ENCODE measurements at regions not wholly inside any gene's neighbourhood (a gene's known extent, or its start where the extent isn't known, plus 50 kb on each side); places are given as distances from the start of the nearest gene placed in this dataset.

DNA sequence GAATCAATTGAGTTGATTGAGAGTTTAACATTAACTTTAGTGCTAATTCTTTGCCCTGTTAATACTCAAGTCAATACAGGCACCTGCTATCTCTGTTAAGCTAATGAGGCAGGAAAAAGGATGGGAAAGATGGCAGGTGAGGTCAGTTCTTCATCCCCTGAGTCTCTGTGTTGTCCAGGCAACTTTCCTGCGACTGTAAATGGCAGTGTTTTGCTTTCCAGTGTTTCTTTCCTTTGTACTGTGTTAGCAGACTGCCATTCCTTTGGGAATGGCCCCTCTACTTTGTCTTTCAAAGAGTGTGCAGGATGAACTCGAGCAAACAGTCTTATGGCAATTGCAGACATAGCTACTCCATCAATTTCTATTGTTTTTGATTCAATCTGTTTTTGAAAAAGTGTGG lies 202.2 kb upstream of the VLDLR start:
- peaks cover 25% of the 10 kb centered on the region for H3K4me1 Mint-ChIP-seq (ENCODE audit: low read depth)
- no peak overlapping the region for H3K4me3 Mint-ChIP-seq (ENCODE audit: unreplicated experiment)
- TF ChIP-seq, protein P1, sequence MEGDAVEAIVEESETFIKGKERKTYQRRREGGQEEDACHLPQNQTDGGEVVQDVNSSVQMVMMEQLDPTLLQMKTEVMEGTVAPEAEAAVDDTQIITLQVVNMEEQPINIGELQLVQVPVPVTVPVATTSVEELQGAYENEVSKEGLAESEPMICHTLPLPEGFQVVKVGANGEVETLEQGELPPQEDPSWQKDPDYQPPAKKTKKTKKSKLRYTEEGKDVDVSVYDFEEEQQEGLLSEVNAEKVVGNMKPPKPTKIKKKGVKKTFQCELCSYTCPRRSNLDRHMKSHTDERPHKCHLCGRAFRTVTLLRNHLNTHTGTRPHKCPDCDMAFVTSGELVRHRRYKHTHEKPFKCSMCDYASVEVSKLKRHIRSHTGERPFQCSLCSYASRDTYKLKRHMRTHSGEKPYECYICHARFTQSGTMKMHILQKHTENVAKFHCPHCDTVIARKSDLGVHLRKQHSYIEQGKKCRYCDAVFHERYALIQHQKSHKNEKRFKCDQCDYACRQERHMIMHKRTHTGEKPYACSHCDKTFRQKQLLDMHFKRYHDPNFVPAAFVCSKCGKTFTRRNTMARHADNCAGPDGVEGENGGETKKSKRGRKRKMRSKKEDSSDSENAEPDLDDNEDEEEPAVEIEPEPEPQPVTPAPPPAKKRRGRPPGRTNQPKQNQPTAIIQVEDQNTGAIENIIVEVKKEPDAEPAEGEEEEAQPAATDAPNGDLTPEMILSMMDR (IDR thresholded peaks at IDR 0.05), result no peak
- DNase-seq (ENCODE audit: low spot score), result no peak
- H3K36me3 Mint-ChIP-seq (ENCODE audit: low read depth), result peaks cover 2% of the 10 kb centered on the region
- H3K27me3 Mint-ChIP-seq (ENCODE audit: low read depth), result no peaks in the 10 kb centered on the region
- H3K27ac Mint-ChIP-seq (ENCODE audit: unreplicated experiment), result no peak overlapping the region
- H3K9me3 Mint-ChIP-seq (ENCODE audit: low read depth), result no peaks in the 10 kb centered on the region

DNA sequence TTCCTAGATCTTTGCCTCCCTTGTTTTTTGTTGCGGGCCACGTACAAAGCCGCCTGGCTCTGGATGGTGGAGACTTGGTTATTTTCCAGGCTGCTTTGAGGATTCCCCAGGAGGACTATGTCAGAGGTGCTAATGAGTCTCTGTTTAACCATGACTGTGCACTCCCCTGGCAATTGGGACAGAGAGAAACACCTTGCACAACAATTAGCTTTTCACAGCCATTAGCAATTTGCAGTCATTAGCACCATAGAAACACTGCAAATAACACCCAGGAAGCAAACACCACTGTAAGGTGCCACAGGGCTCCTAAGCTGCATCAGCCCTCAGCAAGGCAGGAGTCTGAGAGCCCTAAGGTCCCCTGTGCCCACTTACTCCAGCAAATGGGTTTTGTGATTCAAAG lies 201.0 kb upstream of the VLDLR start:
- Mint-ChIP-seq H3K36me3 (ENCODE audit: low read depth) (peaks cover 2% of the 10 kb centered on the region), H3K4me1 (ENCODE audit: low read depth) (peaks cover 28% of the 10 kb centered on the region), H3K9me3 (ENCODE audit: low read depth) (no peaks in the 10 kb centered on the region), H3K27ac (ENCODE audit: unreplicated experiment) (no peak overlapping the region), H3K27me3 (ENCODE audit: low read depth) (no peaks in the 10 kb centered on the region), H3K4me3 (ENCODE audit: unreplicated experiment) (no peak overlapping the region)
- DNase-seq (ENCODE audit: low spot score), result no peak
- TF ChIP-seq, protein P1 (IDR thresholded peaks at IDR 0.05), result no peak

DNA sequence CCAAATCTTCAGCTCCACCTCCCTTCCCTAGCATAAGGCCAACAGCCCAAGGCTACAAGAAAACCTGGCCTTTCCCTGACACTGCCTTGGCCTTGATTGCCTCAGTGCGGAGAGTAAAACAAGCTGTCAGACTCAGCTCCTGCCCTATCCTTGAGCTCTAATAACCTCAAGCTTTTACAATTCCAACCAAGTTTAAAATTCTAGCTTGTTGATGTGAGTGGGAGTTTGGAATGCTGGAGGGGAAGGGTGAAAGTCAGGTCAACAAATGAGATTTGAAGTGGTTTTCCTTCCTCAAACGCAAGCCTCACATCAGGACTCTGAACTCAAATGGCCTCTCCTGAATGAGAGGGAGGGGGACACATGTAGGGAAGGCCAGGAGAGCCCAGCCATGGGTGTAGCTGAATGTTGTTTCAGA lies 197.0 kb upstream of the VLDLR start:
- no peak overlapping the region for H3K4me3 Mint-ChIP-seq (ENCODE audit: unreplicated experiment)
- H3K4me1 Mint-ChIP-seq (ENCODE audit: low read depth), result peaks cover 12% of the 10 kb centered on the region
- no peak for DNase-seq (ENCODE audit: low spot score)
- H3K27me3 Mint-ChIP-seq (ENCODE audit: low read depth), result no peaks in the 10 kb centered on the region
- peaks cover 3% of the 10 kb centered on the region for H3K36me3 Mint-ChIP-seq (ENCODE audit: low read depth)
- H3K27ac Mint-ChIP-seq (ENCODE audit: unreplicated experiment), result no peak overlapping the region
- H3K9me3 Mint-ChIP-seq (ENCODE audit: low read depth), result no peaks in the 10 kb centered on the region
- TF ChIP-seq, protein P1 (IDR thresholded peaks at IDR 0.05), result no peak

DNA sequence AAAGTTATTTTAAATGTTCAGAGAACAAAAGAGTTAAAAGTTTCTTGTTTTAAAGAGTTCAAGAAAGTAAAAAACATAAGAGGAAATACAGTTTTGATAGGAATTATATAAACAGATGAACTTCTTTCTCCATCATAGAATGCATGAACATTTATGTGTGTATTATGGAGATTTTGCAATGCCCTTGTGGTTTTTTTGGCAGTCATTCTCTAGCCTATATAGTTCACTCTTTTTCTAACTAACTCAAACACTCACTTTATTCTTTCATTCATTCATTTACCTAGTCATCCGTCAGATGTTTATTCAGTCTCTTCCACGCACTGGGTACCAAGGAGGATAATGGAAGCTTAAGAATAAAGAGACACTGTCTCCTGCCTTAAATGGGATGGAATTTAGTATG lies 195.9 kb upstream of the VLDLR start:
- TF ChIP-seq, protein P1 (IDR thresholded peaks at IDR 0.05), result no peak
- Mint-ChIP-seq H3K4me3 (ENCODE audit: unreplicated experiment) (no peak overlapping the region), H3K9me3 (ENCODE audit: low read depth) (no peaks in the 10 kb centered on the region), H3K4me1 (ENCODE audit: low read depth) (peaks cover 12% of the 10 kb centered on the region), H3K27ac (ENCODE audit: unreplicated experiment) (no peak overlapping the region), H3K36me3 (ENCODE audit: low read depth) (peaks cover 3% of the 10 kb centered on the region), H3K27me3 (ENCODE audit: low read depth) (no peaks in the 10 kb centered on the region)
- DNase-seq (ENCODE audit: low spot score), result no peak

DNA sequence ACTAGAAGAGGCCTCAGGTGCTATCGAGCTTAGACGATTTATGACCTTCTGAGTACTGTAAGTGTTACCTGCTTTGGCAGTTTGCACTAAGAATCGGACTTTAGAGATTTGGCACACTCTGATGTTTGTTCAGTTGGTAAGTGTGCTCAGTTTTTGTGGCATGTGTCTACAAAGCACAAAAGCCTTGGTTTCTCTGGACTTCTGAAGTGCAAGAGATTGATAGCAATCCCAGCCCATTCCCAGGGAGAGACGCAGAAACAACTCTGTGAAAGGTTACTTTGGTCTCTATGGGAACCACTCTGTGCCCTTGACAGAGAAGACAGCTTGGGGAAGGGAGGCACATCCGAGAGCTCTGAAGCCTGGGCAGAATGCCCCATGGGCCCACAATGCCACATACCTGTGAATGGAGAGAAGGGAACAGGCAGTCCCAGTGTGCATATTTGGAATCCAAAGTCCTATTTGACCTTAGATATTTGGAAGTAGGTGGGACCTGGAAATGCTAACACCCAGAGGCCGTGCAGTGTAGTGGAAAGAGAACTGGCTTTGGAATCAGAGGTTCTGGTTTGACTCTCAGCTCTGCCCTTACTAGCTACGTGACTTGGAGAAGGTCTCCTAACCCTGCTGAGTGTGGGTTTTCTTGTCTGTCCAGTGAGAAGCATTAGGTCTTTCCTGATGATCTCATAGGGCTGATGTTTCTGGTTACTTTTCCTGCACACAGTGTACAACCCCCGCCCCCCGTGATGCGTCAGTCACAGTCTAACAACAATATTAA lies 194.3 kb upstream of the VLDLR start:
- no peak overlapping the region for H3K27ac Mint-ChIP-seq (ENCODE audit: unreplicated experiment)
- H3K4me1 Mint-ChIP-seq (ENCODE audit: low read depth), result peaks cover 12% of the 10 kb centered on the region
- TF ChIP-seq, protein P1 (IDR thresholded peaks at IDR 0.05), result no peak
- H3K27me3 Mint-ChIP-seq (ENCODE audit: low read depth), result no peaks in the 10 kb centered on the region
- DNase-seq (ENCODE audit: low spot score), result no peak
- H3K9me3 Mint-ChIP-seq (ENCODE audit: low read depth), result no peaks in the 10 kb centered on the region
- no peak overlapping the region for H3K4me3 Mint-ChIP-seq (ENCODE audit: unreplicated experiment)
- H3K36me3 Mint-ChIP-seq (ENCODE audit: low read depth), result peaks cover 5% of the 10 kb centered on the region

All from chondrocyte (in vitro differentiated cells).